ENCODE measurements at regions not wholly inside any gene's neighbourhood (a gene's known extent, or its start where the extent isn't known, plus 50 kb on each side); places are given as distances from the start of the nearest gene placed in this dataset.

- no peak for DNase-seq (ENCODE audit: low spot score)
- no peak for TF ChIP-seq CTCF (IDR thresholded peaks at IDR 0.05; ENCODE audit: extremely low read depth, missing control alignments)
Measured at GRCh38 chr4:83664071-83664470, 128.2 kb downstream of the GPAT3 start.

GRCh38 chr4:83662204-83662603, 126.3 kb downstream of the GPAT3 start:
- DNase-seq (ENCODE audit: low spot score) = no peak
- TF ChIP-seq CTCF (IDR thresholded peaks at IDR 0.05; ENCODE audit: extremely low read depth, missing control alignments) = no peak

- DNase-seq (ENCODE audit: low spot score) = no peak
- no peak for TF ChIP-seq CTCF (IDR thresholded peaks at IDR 0.05; ENCODE audit: extremely low read depth, missing control alignments)
Measured at GRCh38 chr4:83661359-83661758, 125.5 kb downstream of the GPAT3 start.

GRCh38 chr4:83660578-83660977, 124.7 kb downstream of the GPAT3 start:
- no peak for DNase-seq (ENCODE audit: low spot score)
- TF ChIP-seq CTCF (IDR thresholded peaks at IDR 0.05; ENCODE audit: extremely low read depth, missing control alignments) = no peak

GRCh38 chr4:83658806-83659205, 122.9 kb downstream of the GPAT3 start:
- no peak for TF ChIP-seq CTCF (IDR thresholded peaks at IDR 0.05; ENCODE audit: extremely low read depth, missing control alignments)
- no peak for DNase-seq (ENCODE audit: low spot score)

- no peak for DNase-seq (ENCODE audit: low spot score)
Measured at GRCh38 chr4:83657336-83657735, 121.4 kb downstream of the GPAT3 start.

More at GRCh38 chr4:83657336-83657735, 121.4 kb downstream of the GPAT3 start:
- no peak for TF ChIP-seq CTCF (IDR thresholded peaks at IDR 0.05; ENCODE audit: extremely low read depth, missing control alignments)
